Loucy (cell line): ENCODE measurements at regions not wholly inside any gene's neighbourhood (a gene's known extent, or its start where the extent isn't known, plus 50 kb on each side); places are given as distances from the start of the nearest gene placed in this dataset.

Experiments
- H2AFZ ChIP-seq: fragments of 200-600 bp; sonication (generic); 2 replicates; pipeline ENCODE4 v1.6.0; 2016; ENCODE audit warnings: antibody characterized with exemption, mild to moderate bottlenecking, low read length, moderate library complexity
- H3F3A ChIP-seq: fragments of 200-600 bp; 2 replicates; pipeline ENCODE4 v1.6.0; 2016; ENCODE audit warnings: antibody characterized with exemption, low read depth, mild to moderate bottlenecking
- H3K27me3 ChIP-seq: fragments of 200-600 bp; sonication (generic); 2 replicates; pipeline ENCODE4 v1.6.1; 2014; ENCODE audit warnings: low read length, mild to moderate bottlenecking; ENCODE audit not compliant: insufficient read depth, poor library complexity, severe bottlenecking
- H3K36me3 ChIP-seq: fragments of 200-600 bp; sonication (generic); 2 replicates; pipeline ENCODE4 v1.6.1; 2016; ENCODE audit warnings: low read length; ENCODE audit not compliant: insufficient read depth
- H3K4me1 ChIP-seq: fragments of 200-600 bp; sonication (generic); 2 replicates; pipeline ENCODE4 v1.5.1; 2014; ENCODE audit warnings: low read length, mild to moderate bottlenecking; ENCODE audit not compliant: insufficient read depth, poor library complexity, severe bottlenecking
- H3K4me2 ChIP-seq: fragments of 200-600 bp; sonication (generic); 2 replicates; pipeline ENCODE4 v1.6.0; 2014; ENCODE audit warnings: antibody characterized with exemption, low read length, low read depth, mild to moderate bottlenecking; ENCODE audit not compliant: poor library complexity, severe bottlenecking
- H3K4me3 ChIP-seq: fragments of 200-600 bp; sonication (generic); 2 replicates; pipeline ENCODE4 v1.5.1; 2014; ENCODE audit warnings: low read length, mild to moderate bottlenecking, mixed read lengths; ENCODE audit not compliant: poor library complexity, severe bottlenecking
- H3K79me2 ChIP-seq: fragments of 200-600 bp; sonication (generic); 2 replicates; pipeline ENCODE4 v1.6.1; 2014; ENCODE audit warnings: low read length; ENCODE audit not compliant: insufficient read depth
- H3K9ac ChIP-seq: fragments of 200-600 bp; sonication (generic); 2 replicates; pipeline ENCODE4 v1.6.0; 2014; ENCODE audit warnings: mild to moderate bottlenecking, low read depth, low read length, moderate library complexity; ENCODE audit not compliant: poor library complexity, severe bottlenecking
- H3K9me2 ChIP-seq: fragments of 200-600 bp; sonication (generic); replicated peaks from 2 replicates; pipeline ENCODE4 v1.6.1; 2016; ENCODE audit warnings: low read depth, low read length, mixed read lengths
- H3K9me3 ChIP-seq: fragments of 200-600 bp; sonication (generic); 2 replicates; pipeline ENCODE4 v1.6.1; 2014; ENCODE audit warnings: mild to moderate bottlenecking, antibody characterized with exemption, low read length, low read depth; ENCODE audit not compliant: insufficient read depth
- H4K20me1 ChIP-seq: fragments of 200-600 bp; sonication (generic); 2 replicates; pipeline ENCODE4 v1.6.0; 2014; ENCODE audit warnings: antibody characterized with exemption, low read length, mild to moderate bottlenecking; ENCODE audit not compliant: insufficient read depth, poor library complexity, severe bottlenecking
- CTCF ChIP-seq: fragments of 200-600 bp; sonication (generic); conservative IDR thresholded peaks from 2 replicates; pipeline ENCODE4 v1.5.1; 2014; ENCODE audit warnings: mild to moderate bottlenecking, antibody characterized with exemption, low read length
- EZH2phosphoT487 ChIP-seq: fragments of 200-600 bp; IDR thresholded peaks from 2 replicates; pipeline ENCODE4 v1.6.1; 2018; ENCODE audit warnings: antibody characterized with exemption, mild to moderate bottlenecking, moderate library complexity, borderline replicate concordance

GRCh38 chr4:179114615-179115014 is 1672.4 kb upstream of the AGA start:
- no peaks in the 10 kb centered on the region; the same call in 1 of the 2 replicates for H3K9me3 ChIP-seq
- no peak overlapping the region for H3K4me3 ChIP-seq
- no peaks in the 10 kb centered on the region for H4K20me1 ChIP-seq
- no peak for TF ChIP-seq CTCF
- TF ChIP-seq EZH2phosphoT487, result no peak
- H2AFZ ChIP-seq, result no peak overlapping the region
- H3K4me1 ChIP-seq, result no peaks in the 10 kb centered on the region
- H3K9ac ChIP-seq, result no peak overlapping the region
- no peak overlapping the region for H3K4me2 ChIP-seq
- no peaks in the 10 kb centered on the region for H3K27me3 ChIP-seq
- no peaks in the 10 kb centered on the region for H3F3A ChIP-seq
- no peaks in the 10 kb centered on the region for H3K9me2 ChIP-seq
- no peaks in the 10 kb centered on the region for H3K79me2 ChIP-seq
- H3K36me3 ChIP-seq, result no peaks in the 10 kb centered on the region

GRCh38 chr4:179116011-179116410 is 1673.8 kb upstream of the AGA start:
- Histone ChIP-seq H4K20me1 (no peaks in the 10 kb centered on the region), H3K9me3 (no peaks in the 10 kb centered on the region), H2AFZ (no peak overlapping the region)

GRCh38 chr4:179116581-179116980 is 1674.3 kb upstream of the AGA start:
- Histone ChIP-seq H3K79me2 (no peaks in the 10 kb centered on the region), H3K4me2 (no peak overlapping the region), H3K9ac (no peak overlapping the region), H3K9me3 (no peaks in the 10 kb centered on the region), H3K27me3 (no peaks in the 10 kb centered on the region), H2AFZ (no peak overlapping the region), H3F3A (no peaks in the 10 kb centered on the region), H3K9me2 (no peaks in the 10 kb centered on the region), H4K20me1 (no peaks in the 10 kb centered on the region), H3K4me3 (no peak overlapping the region), H3K4me1 (no peaks in the 10 kb centered on the region), H3K36me3 (no peaks in the 10 kb centered on the region)
- TF ChIP-seq CTCF (no peak), EZH2phosphoT487 (no peak)

More at GRCh38 chr4:179116011-179116410, 1673.8 kb upstream of the AGA start:
- Histone ChIP-seq H3K4me2 (no peak overlapping the region), H3K4me1 (no peaks in the 10 kb centered on the region), H3K27me3 (no peaks in the 10 kb centered on the region), H3K36me3 (no peaks in the 10 kb centered on the region), H3K9ac (no peak overlapping the region), H3F3A (no peaks in the 10 kb centered on the region), H3K9me2 (no peaks in the 10 kb centered on the region), H3K79me2 (no peaks in the 10 kb centered on the region), H3K4me3 (no peak overlapping the region)
- TF ChIP-seq CTCF (no peak), EZH2phosphoT487 (no peak)
